ENCODE measurements at regions not wholly inside any gene's neighbourhood (a gene's known extent, or its start where the extent isn't known, plus 50 kb on each side); places are given as distances from the start of the nearest gene placed in this dataset.
"Not testable (repeated sequence)": the region's sequence is repeated elsewhere in the genome, so short reads cannot be mapped to it uniquely, and the experiment has no call there.

- no peak for DNase-seq
Measured at GRCh38 chr6:153401751-153402150, 270.7 kb upstream of the RGS17 start.

- no peak for DNase-seq
Measured at GRCh38 chr6:153392156-153392555, 261.1 kb upstream of the RGS17 start.

- DNase-seq = no peak
Measured at GRCh38 chr6:153373869-153374268, 242.8 kb upstream of the RGS17 start.

- DNase-seq = no peak
Measured at GRCh38 chr6:153368131-153368530, 237.0 kb upstream of the RGS17 start.

GRCh38 chr6:153367021-153367420, 235.9 kb upstream of the RGS17 start:
- no peak for DNase-seq

GRCh38 chr6:153357391-153357790, 226.3 kb upstream of the RGS17 start:
- no peak for DNase-seq

GRCh38 chr6:153340568-153340967, 209.5 kb upstream of the RGS17 start:
- no peak for DNase-seq

GRCh38 chr6:153334121-153334520, 203.0 kb upstream of the RGS17 start:
- DNase-seq = no peak

GRCh38 chr6:153331221-153331620, 200.1 kb upstream of the RGS17 start:
- not testable (repeated sequence) for DNase-seq

- DNase-seq = no peak
Measured at GRCh38 chr6:153328194-153328593, 197.1 kb upstream of the RGS17 start.

GRCh38 chr6:153325661-153326060, 194.6 kb upstream of the RGS17 start:
- DNase-seq = no peak

GRCh38 chr6:153312634-153313033, 181.6 kb upstream of the RGS17 start:
- peak; percentile 62 for DNase-seq

GRCh38 chr6:153309651-153310050, 178.6 kb upstream of the RGS17 start:
- no peak for DNase-seq

- DNase-seq = no peak
Measured at GRCh38 chr6:153302133-153302532, 171.1 kb upstream of the RGS17 start.

- DNase-seq = no peak
Measured at GRCh38 chr6:153301602-153302001, 170.5 kb upstream of the RGS17 start.

GRCh38 chr6:153282456-153282855, 151.4 kb upstream of the RGS17 start:
- not testable (repeated sequence) for DNase-seq

GRCh38 chr6:153275997-153276396, 144.9 kb upstream of the RGS17 start:
- DNase-seq = no peak

- DNase-seq = no peak
Measured at GRCh38 chr6:153272201-153272980, 141.3 kb upstream of the RGS17 start.

GRCh38 chr6:153263489-153263888, 132.4 kb upstream of the RGS17 start:
- DNase-seq = no peak

- no peak for DNase-seq
Measured at GRCh38 chr6:153251326-153251725, 120.2 kb upstream of the RGS17 start.

- DNase-seq = no peak
Measured at GRCh38 chr6:153237670-153238069, 106.6 kb upstream of the RGS17 start.

- peak; percentile 29 for DNase-seq
Measured at GRCh38 chr6:153231048-153231646, 100.1 kb upstream of the RGS17 start.

GRCh38 chr6:153218184-153218792, 87.2 kb upstream of the RGS17 start:
- no peak for DNase-seq

- no peak for DNase-seq
Measured at GRCh38 chr6:153216789-153217188, 85.7 kb upstream of the RGS17 start.

All from fibroblast of skin of scalp (primary cell).